Activated naive CD4-positive, alpha-beta T cell treated with anti-CD3 and anti-CD28 coated beads for 36 hours (primary cell): ENCODE measurements at regions not wholly inside any gene's neighbourhood (a gene's known extent, or its start where the extent isn't known, plus 50 kb on each side); places are given as distances from the start of the nearest gene placed in this dataset.

Source experiments
- CTCF ChIA-PET: fragments of 350-600 bp; sonication (Branson Sonifier 250); formaldehyde crosslinking; loops from one replicate; lab custom pipeline; 2021; ENCODE audit warnings: antibody characterized with exemption; lab: Charles Lee
- DNase-seq: peaks from one replicate; pipeline ENCODE4 v3.0.0-alpha.2; 2020
- H3K27ac Mint-ChIP-seq: one replicate; pipeline ENCODE4 v1.8.0; 2021; ENCODE audit warnings: mild to moderate bottlenecking, mixed read lengths
- H3K27me3 Mint-ChIP-seq: one replicate; pipeline ENCODE4 v1.8.0; 2021; ENCODE audit warnings: low read depth, mixed read lengths
- H3K36me3 Mint-ChIP-seq: one replicate; pipeline ENCODE4 v1.8.0; 2021; ENCODE audit warnings: low read depth, mixed read lengths
- H3K4me1 Mint-ChIP-seq: one replicate; pipeline ENCODE4 v1.8.0; 2021; ENCODE audit warnings: low read depth, mixed read lengths
- H3K4me3 Mint-ChIP-seq: one replicate; pipeline ENCODE4 v1.8.0; 2021; ENCODE audit warnings: mild to moderate bottlenecking, moderate library complexity, mixed read lengths
- H3K9me3 Mint-ChIP-seq: one replicate; pipeline ENCODE4 v1.8.0; 2021; ENCODE audit warnings: mixed read lengths
- intact Hi-C: fragments of 100-400 bp; cut with micrococcal nuclease; formaldehyde crosslinking; loops from one replicate; pipeline ENCODE4 v1.15.1; 2023

DNA sequence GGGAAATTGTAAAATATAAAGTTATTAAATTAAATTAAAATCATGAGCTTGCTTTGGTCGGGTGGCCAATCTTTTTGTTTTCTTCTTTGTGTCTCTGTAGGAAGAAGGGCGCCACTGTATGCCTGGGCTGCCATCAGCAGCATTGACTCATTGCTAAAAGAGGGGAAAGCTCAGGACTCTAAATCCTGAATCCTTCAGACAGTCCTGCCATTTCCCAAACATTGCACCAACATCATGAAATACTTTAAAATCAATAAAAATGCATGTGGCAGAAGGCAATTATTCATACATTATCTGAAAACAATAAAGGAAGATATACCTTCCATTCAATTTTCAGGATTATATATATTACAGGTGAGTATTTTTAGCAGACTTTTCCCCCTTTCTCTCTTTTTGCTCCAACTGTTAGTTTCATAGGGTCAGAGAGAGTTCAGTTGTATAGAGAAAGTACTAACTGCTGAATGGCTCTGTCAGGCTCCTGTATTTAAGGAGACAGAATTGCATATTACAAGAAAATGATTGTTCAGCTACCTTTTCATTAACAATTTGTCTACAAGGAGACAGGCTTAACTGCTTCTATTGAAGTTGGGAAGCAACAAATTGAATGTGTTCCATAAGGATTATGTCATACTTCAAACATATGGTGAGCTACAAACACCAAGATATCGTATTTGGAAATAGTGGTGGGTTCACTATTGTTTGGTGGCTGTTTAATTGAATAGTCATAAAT is 95.7 kb downstream of the ATPSCKMT start:
- H3K27ac Mint-ChIP-seq: no peak overlapping the region
- CTCF ChIA-PET: no interaction called here
- no peaks in the 10 kb centered on the region for H3K9me3 Mint-ChIP-seq
- no peaks in the 10 kb centered on the region for H3K4me1 Mint-ChIP-seq
- no peak overlapping the region for H3K4me3 Mint-ChIP-seq
- H3K27me3 Mint-ChIP-seq: no peaks in the 10 kb centered on the region
- no peak for DNase-seq
- intact Hi-C loops: no loop called here
- H3K36me3 Mint-ChIP-seq: no peaks in the 10 kb centered on the region

DNA sequence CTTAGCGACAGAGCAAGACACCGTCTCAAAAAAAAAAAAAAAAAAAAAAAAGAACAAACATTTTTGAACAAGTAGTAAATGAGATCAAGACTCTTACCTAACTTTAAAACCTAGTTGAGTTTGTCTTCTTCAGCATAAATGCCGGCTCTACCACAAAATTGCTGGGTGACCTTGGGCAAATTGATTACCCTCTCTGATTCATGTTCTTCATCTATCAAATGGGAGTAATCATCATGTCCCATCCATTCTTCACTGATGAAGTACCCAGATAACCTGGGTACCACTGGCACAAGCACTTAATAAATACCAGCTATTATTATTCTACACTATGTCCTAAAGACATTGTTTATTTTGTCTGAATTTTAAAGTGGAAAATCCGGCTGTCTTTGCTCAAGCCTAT is 96.3 kb downstream of the ATPSCKMT start:
- Mint-ChIP-seq H3K4me1 (no peaks in the 10 kb centered on the region), H3K36me3 (no peaks in the 10 kb centered on the region), H3K27me3 (no peaks in the 10 kb centered on the region), H3K27ac (no peak overlapping the region), H3K4me3 (no peak overlapping the region), H3K9me3 (no peaks in the 10 kb centered on the region)
- DNase-seq: no peak
- CTCF ChIA-PET: no interaction called here
- intact Hi-C loops: no loop called here

- Mint-ChIP-seq H3K4me3 (no peak overlapping the region), H3K36me3 (no peaks in the 10 kb centered on the region), H3K27me3 (no peaks in the 10 kb centered on the region), H3K4me1 (no peaks in the 10 kb centered on the region), H3K27ac (no peak overlapping the region), H3K9me3 (no peaks in the 10 kb centered on the region)
- CTCF ChIA-PET: interaction anchor here (0.7 kb wide), 1 partner anchor 11 kb away, joined by 3 read pairs; no protein-coding TSS in a partner anchor
- no peak for DNase-seq
- intact Hi-C loops: no loop called here
These were observed 98.0 kb downstream of the ATPSCKMT start for GRCh38 chr5:10151656-10152055.

- intact Hi-C loops: no loop called here
- H3K27me3 Mint-ChIP-seq: no peaks in the 10 kb centered on the region
- H3K4me3 Mint-ChIP-seq: no peak overlapping the region
- CTCF ChIA-PET: no interaction called here
- H3K27ac Mint-ChIP-seq: no peak overlapping the region
- DNase-seq: no peak
- H3K36me3 Mint-ChIP-seq: no peaks in the 10 kb centered on the region
- no peaks in the 10 kb centered on the region for H3K4me1 Mint-ChIP-seq
- H3K9me3 Mint-ChIP-seq: no peaks in the 10 kb centered on the region
These were observed 99.8 kb downstream of the ATPSCKMT start for GRCh38 chr5:10149911-10150310.

- CTCF ChIA-PET: interaction anchor here (0.5 to 0.7 kb wide), 2 partner anchors 260 to 516 kb away, joined by 3 read pairs; partner anchors contain the start of gene TAS2R1
These were observed 103.7 kb downstream of the ATPSCKMT start for GRCh38 chr5:10145923-10146401.

DNA sequence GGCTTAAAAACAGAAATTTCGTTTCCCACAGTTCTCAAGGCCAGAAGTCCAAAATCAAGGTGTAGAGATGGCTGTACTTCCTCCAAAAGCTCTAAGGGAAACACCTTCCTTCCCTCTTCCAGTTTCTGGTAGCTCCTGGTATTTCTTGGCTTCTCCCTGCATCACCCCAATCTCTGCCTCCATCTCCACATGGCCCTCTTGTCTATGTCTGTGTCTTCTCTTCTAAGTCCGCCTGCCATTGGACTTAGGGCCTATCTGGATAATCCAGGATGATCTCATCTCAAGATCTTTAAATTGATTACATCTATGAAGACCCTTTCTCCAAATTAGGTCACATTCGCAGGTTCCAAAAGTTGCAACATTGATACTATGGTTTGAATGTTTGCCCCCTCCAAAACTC is 105.6 kb downstream of the ATPSCKMT start:
- H3K27me3 Mint-ChIP-seq: no peaks in the 10 kb centered on the region
- no peak overlapping the region for H3K27ac Mint-ChIP-seq
- DNase-seq: no peak
- no peaks in the 10 kb centered on the region for H3K4me1 Mint-ChIP-seq
- no peaks in the 10 kb centered on the region for H3K9me3 Mint-ChIP-seq
- intact Hi-C loops: no loop called here
- CTCF ChIA-PET: no interaction called here
- H3K4me3 Mint-ChIP-seq: no peak overlapping the region
- H3K36me3 Mint-ChIP-seq: no peaks in the 10 kb centered on the region

More at GRCh38 chr5:10145923-10146401, 103.7 kb downstream of the ATPSCKMT start:
- intact Hi-C loops: no loop called here
- Mint-ChIP-seq H3K4me1 (no peaks in the 10 kb centered on the region), H3K27me3 (no peaks in the 10 kb centered on the region), H3K4me3 (no peak overlapping the region), H3K9me3 (no peaks in the 10 kb centered on the region), H3K27ac (no peak overlapping the region), H3K36me3 (no peaks in the 10 kb centered on the region)
- DNase-seq: no peak

GRCh38 chr5:10140195-10140973 is 109.3 kb downstream of the ATPSCKMT start:
- H3K36me3 Mint-ChIP-seq: no peaks in the 10 kb centered on the region
- CTCF ChIA-PET: interaction anchor here (0.6 kb wide), 1 partner anchor 11 kb away, joined by 3 read pairs; no protein-coding TSS in a partner anchor
- H3K27me3 Mint-ChIP-seq: no peaks in the 10 kb centered on the region
- no peak overlapping the region for H3K27ac Mint-ChIP-seq
- H3K9me3 Mint-ChIP-seq: no peaks in the 10 kb centered on the region
- DNase-seq: no peak
- no peak overlapping the region for H3K4me3 Mint-ChIP-seq
- intact Hi-C loops: no loop called here
- H3K4me1 Mint-ChIP-seq: no peaks in the 10 kb centered on the region

GRCh38 chr5:10138395-10139057 is 111.2 kb downstream of the ATPSCKMT start:
- no peak for DNase-seq
- Mint-ChIP-seq H3K27ac (no peak overlapping the region), H3K36me3 (no peaks in the 10 kb centered on the region), H3K4me1 (no peaks in the 10 kb centered on the region), H3K9me3 (no peaks in the 10 kb centered on the region), H3K4me3 (no peak overlapping the region), H3K27me3 (no peaks in the 10 kb centered on the region)
- intact Hi-C loops: no loop called here
- CTCF ChIA-PET: no interaction called here

GRCh38 chr5:10133830-10134229 is 115.9 kb downstream of the ATPSCKMT start:
- H3K27me3 Mint-ChIP-seq: no peaks in the 10 kb centered on the region
- H3K9me3 Mint-ChIP-seq: no peaks in the 10 kb centered on the region
- no peaks in the 10 kb centered on the region for H3K36me3 Mint-ChIP-seq
- no peak for DNase-seq
- intact Hi-C loops: no loop called here
- H3K4me1 Mint-ChIP-seq: no peaks in the 10 kb centered on the region
- CTCF ChIA-PET: interaction anchor here (0.6 kb wide), 1 partner anchor 675 kb away, joined by 3 read pairs; no protein-coding TSS in a partner anchor
- H3K4me3 Mint-ChIP-seq: no peak overlapping the region
- no peak overlapping the region for H3K27ac Mint-ChIP-seq

GRCh38 chr5:10130881-10131280 is 118.8 kb downstream of the ATPSCKMT start:
- CTCF ChIA-PET: interaction anchor here (0.7 kb wide), 1 partner anchor 232 kb away, joined by 3 read pairs; no protein-coding TSS in a partner anchor
- Mint-ChIP-seq H3K4me3 (no peak overlapping the region), H3K36me3 (no peaks in the 10 kb centered on the region), H3K27me3 (no peaks in the 10 kb centered on the region), H3K4me1 (no peaks in the 10 kb centered on the region), H3K27ac (no peak overlapping the region), H3K9me3 (no peaks in the 10 kb centered on the region)
- DNase-seq: no peak
- intact Hi-C loops: no loop called here

GRCh38 chr5:10126900-10127299 is 122.8 kb downstream of the ATPSCKMT start:
- Mint-ChIP-seq H3K27ac (no peak overlapping the region), H3K4me3 (no peak overlapping the region)

GRCh38 chr5:10125116-10125515 is 124.6 kb downstream of the ATPSCKMT start:
- Mint-ChIP-seq H3K9me3 (no peaks in the 10 kb centered on the region), H3K27ac (no peak overlapping the region), H3K36me3 (no peaks in the 10 kb centered on the region), H3K27me3 (no peaks in the 10 kb centered on the region), H3K4me3 (no peak overlapping the region), H3K4me1 (no peaks in the 10 kb centered on the region)
- intact Hi-C loops: no loop called here
- CTCF ChIA-PET: interaction anchor here (0.7 kb wide), 1 partner anchor 48 kb away, joined by 6 read pairs; no protein-coding TSS in a partner anchor
- no peak for DNase-seq

More at GRCh38 chr5:10126900-10127299, 122.8 kb downstream of the ATPSCKMT start:
- Mint-ChIP-seq H3K27me3 (no peaks in the 10 kb centered on the region), H3K4me1 (no peaks in the 10 kb centered on the region), H3K9me3 (no peaks in the 10 kb centered on the region), H3K36me3 (no peaks in the 10 kb centered on the region)
- intact Hi-C loops: no loop called here
- CTCF ChIA-PET: no interaction called here
- DNase-seq: no peak
